K562 (cell line): ENCODE measurements at regions not wholly inside any gene's neighbourhood (a gene's known extent, or its start where the extent isn't known, plus 50 kb on each side); places are given as distances from the start of the nearest gene placed in this dataset.

Experiments used
- ATAC-seq: fragments of 200-7000 bp; cut with Tn5 transposase; 3 replicates; pipeline ENCODE4 v1.9.1; 2020; ENCODE audit warnings: moderate library complexity
- BruUV-seq: library from RNA; stranded (reverse); fragments of 400-500 nt; replicated peaks from 2 replicates; lab custom pipeline; 2021; lab: Mats Ljungman, UMichigan
- CTCF ChIA-PET: fragments of 300-600 bp; formaldehyde crosslinking; extraction: SDS; loops from one replicate; lab custom pipeline; 2021; ENCODE audit warnings: low intra/inter-chr PET ratio; lab: Yijun Ruan, JAX
- POLR2A ChIA-PET: fragments of 300-600, 350-650 bp; sonication (Branson Sonifier 250); formaldehyde crosslinking; extraction: SDS; loops from one replicate; lab custom pipeline; 2021; ENCODE audit warnings: antibody characterized with exemption, inconsistent platforms; lab: Yijun Ruan, JAX
- DNase-seq, 4 experiments: peaks; one replicate each; pipeline versions ENCODE4 v3.0.0 to v3.0.0-alpha.2; 2011 to 2018; ENCODE audit warnings: low spot score in 3 of 4, mixed read lengths in 3 of 4; ENCODE audit errors: extremely low read depth in 1 of 4
- FAIRE-seq: peaks from 2 replicates; lab custom pipeline; 2011; peaks lifted over from hg19 to GRCh38; lab: Jason Lieb, UNC
- H2AFZ ChIP-seq: 2 replicates; pipeline ENCODE4 v1.6.0; 2011; ENCODE audit warnings: low read depth, low read length, control low read depth, inconsistent platforms
- H3K27ac ChIP-seq: fragments of 200-600 bp; 3 replicates; pipeline ENCODE4 v1.8.0; 2011; ENCODE audit warnings: low read depth, mild to moderate bottlenecking, control low read depth, inconsistent platforms, low read length, moderate library complexity, mixed read lengths; ENCODE audit errors: extremely low read depth
- H3K27me3 ChIP-seq, 2 experiments: fragments of 300-600 bp in 1 of 2; 2 replicates in 1 of 2; 3 replicates in 1 of 2; pipeline versions ENCODE4 v1.6.0 to v1.8.0; 2011; ENCODE audit warnings: inconsistent platforms in 2 of 2, low read length in 2 of 2, mild to moderate bottlenecking in 1 of 2, mixed read lengths in 1 of 2, moderate library complexity in 1 of 2; ENCODE audit not compliant: control insufficient read depth in 2 of 2, insufficient read depth in 2 of 2
- H3K36me3 ChIP-seq: fragments of 300-600 bp; 3 replicates; pipeline ENCODE4 v1.8.0; 2011; ENCODE audit warnings: mild to moderate bottlenecking, low read length, inconsistent platforms; ENCODE audit not compliant: control insufficient read depth, insufficient read depth
- H3K4me1 ChIP-seq, 2 experiments: fragments of 200-600 bp in 1 of 2; replicated peaks in 1 of 2; 2 replicates in 1 of 2; 3 replicates in 1 of 2; pipeline versions ENCODE4 v1.5.1 to v1.8.0; 2011; ENCODE audit warnings: inconsistent platforms in 2 of 2, low read length in 2 of 2, mild to moderate bottlenecking in 1 of 2, mixed read lengths in 1 of 2, moderate library complexity in 1 of 2; ENCODE audit not compliant: control insufficient read depth in 2 of 2, insufficient read depth in 2 of 2
- H3K4me2 ChIP-seq: 2 replicates; pipeline ENCODE4 v1.6.1; 2011; ENCODE audit warnings: low read length, control low read depth, inconsistent platforms, mixed read lengths; ENCODE audit not compliant: insufficient read depth
- H3K4me3 ChIP-seq: fragments of 200-600 bp; sonication (generic), shearing (Covaris generic); 2 replicates; pipeline ENCODE4 v1.5.1; 2016; ENCODE audit warnings: control low read depth, inconsistent platforms
- H3K79me2 ChIP-seq: fragments of 200-600 bp; 3 replicates; pipeline ENCODE4 v1.8.0; 2011; ENCODE audit warnings: low read length, inconsistent platforms; ENCODE audit not compliant: control insufficient read depth, insufficient read depth
- H3K9ac ChIP-seq, 2 experiments: 2 replicates each; pipeline versions ENCODE4 v1.6.0 to v1.6.1; 2011; ENCODE audit warnings: low read depth in 2 of 2, low read length in 2 of 2, control low read depth in 1 of 2, inconsistent platforms in 1 of 2, mild to moderate bottlenecking in 1 of 2, mixed read lengths in 1 of 2; ENCODE audit not compliant: insufficient read depth in 1 of 2
- H3K9me1 ChIP-seq: one replicate; pipeline ENCODE4 v1.6.0; 2011; ENCODE audit warnings: inconsistent platforms, mild to moderate bottlenecking, low read length, moderate library complexity; ENCODE audit not compliant: control insufficient read depth, insufficient read depth
- H3K9me3 ChIP-seq: replicated peaks from 2 replicates; pipeline ENCODE4 v1.5.1; 2011; ENCODE audit warnings: low read depth, low read length, inconsistent platforms; ENCODE audit not compliant: control insufficient read depth, insufficient read depth
- H4K20me1 ChIP-seq: replicated peaks from 2 replicates; pipeline ENCODE4 v1.6.1; 2011; ENCODE audit warnings: low read length, inconsistent platforms, mixed read lengths; ENCODE audit not compliant: control insufficient read depth, insufficient read depth
- CCNT2 ChIP-seq: IDR thresholded peaks from 2 replicates; pipeline ENCODE4 v1.6.1; 2011; ENCODE audit warnings: borderline replicate concordance, low read depth, mild to moderate bottlenecking, moderate library complexity, mixed read lengths, low read length; ENCODE audit not compliant: insufficient read length; ENCODE audit errors: extremely low read depth
- CHD2 ChIP-seq: IDR thresholded peaks from 2 replicates; pipeline ENCODE4 v1.6.1; 2011; ENCODE audit warnings: low read depth, low read length
- CREBBP ChIP-seq: IDR thresholded peaks from one replicate; pipeline ENCODE4 v1.6.1; 2012; ENCODE audit warnings: low read depth, mild to moderate bottlenecking, control low read depth, inconsistent platforms, low read length
- CREM ChIP-seq: IDR thresholded peaks from 2 replicates; pipeline ENCODE4 v1.6.1; 2014; ENCODE audit warnings: antibody characterized with exemption, low read depth
- CTBP1 ChIP-seq: fragments of 450-650 bp; IDR thresholded peaks from 2 replicates; pipeline ENCODE4 v1.6.1; 2016; ENCODE audit warnings: borderline replicate concordance
- HDAC3 ChIP-seq: fragments of 450-650 bp; IDR thresholded peaks from 2 replicates; pipeline ENCODE4 v1.6.1; 2018; ENCODE audit warnings: borderline replicate concordance, mild to moderate bottlenecking, moderate library complexity; ENCODE audit not compliant: partially characterized antibody
- KLF16 ChIP-seq: IDR thresholded peaks from 2 replicates; pipeline ENCODE4 v1.6.1; 2016; ENCODE audit warnings: antibody characterized with exemption
- MAFK ChIP-seq: IDR thresholded peaks from 2 replicates; pipeline ENCODE4 v1.6.1; 2011; ENCODE audit warnings: low read length, improper control_type of control experiment
- MECOM ChIP-seq: fragments of 250-450 bp; sonication (Bioruptor Pico); IDR thresholded peaks from 2 replicates; pipeline ENCODE4 v1.8.0; 2022; ENCODE audit warnings: inconsistent platforms
- NR2C2 ChIP-seq, 2 experiments: fragments of 200-800 bp in 1 of 2; sonication (Bioruptor generic) in 1 of 2; sonication (generic) in 1 of 2; formaldehyde crosslinking in 1 of 2; IDR thresholded peaks; 2 replicates each; pipeline versions ENCODE4 v1.6.1 to v1.8.0; 2016 to 2022; ENCODE audit warnings: mild to moderate bottlenecking in 1 of 2, missing compliant biosample characterization in 1 of 2, missing genetic modification characterization in 1 of 2, missing genetic modification reagents in 1 of 2
- NR2F6 ChIP-seq: fragments of 450-650 bp; formaldehyde crosslinking; IDR thresholded peaks from 2 replicates; pipeline ENCODE4 v1.4.0; 2020; ENCODE audit warnings: mild to moderate bottlenecking
- RHOXF2B ChIP-seq: fragments of 250-450 bp; sonication (Bioruptor Pico); conservative IDR thresholded peaks from 2 replicates; pipeline ENCODE4 v1.5.1; 2021
- SIRT6 ChIP-seq: IDR thresholded peaks from one replicate; pipeline ENCODE4 v1.6.1; 2012; ENCODE audit warnings: low read depth, mild to moderate bottlenecking, control low read depth, inconsistent platforms, low read length, moderate library complexity
- SMC3 ChIP-seq: conservative IDR thresholded peaks from 2 replicates; pipeline ENCODE4 v1.6.1; 2011; ENCODE audit warnings: low read depth, low read length, improper control_type of control experiment; ENCODE audit not compliant: insufficient read depth
- ZNF253 ChIP-seq: fragments of 250-450 bp; sonication (Bioruptor Pico); conservative IDR thresholded peaks from 2 replicates; pipeline ENCODE4 v1.6.1; 2021; ENCODE audit warnings: mild to moderate bottlenecking
- ZNF644 ChIP-seq: fragments of 200-800 bp; sonication (Bioruptor generic); IDR thresholded peaks from 2 replicates; pipeline ENCODE4 v1.6.1; 2016; ENCODE audit warnings: low read depth, missing genetic modification characterization, missing compliant biosample characterization
- WGBS: fragments of 100-300 bp; shearing (Covaris generic); methylation state at CpG from one replicate; pipeline ENCODE4 v1.1.6; 2016; ENCODE audit warnings: low coverage, mixed read lengths; ENCODE audit not compliant: insufficient coverage; ENCODE audit errors: missing lambda C conversion rate; 5-methylcytosine and 5-hydroxymethylcytosine counted together
- in situ Hi-C: fragments of 300-500 bp; cut with MboI; formaldehyde crosslinking; loops from 4 replicates; pipeline ENCODE4 v1.15.0; 2018; ENCODE audit warnings: inconsistent platforms, mixed read lengths
- intact Hi-C: fragments of 100-400 bp; cut with micrococcal nuclease; formaldehyde crosslinking; loops from 2 replicates; pipeline ENCODE4 v1.14.2; 2022
- TF ChIP-seq, protein P1 (sequence below): sonication (generic); formaldehyde crosslinking; IDR thresholded peaks from 2 replicates; pipeline ENCODE4 v1.8.0; 2022; ENCODE audit warnings: missing genetic modification reagents, mild to moderate bottlenecking, moderate library complexity, borderline replicate concordance
- TF ChIP-seq, protein P2 (sequence below): fragments of 450-650 bp; IDR thresholded peaks from 2 replicates; pipeline ENCODE4 v1.6.1; 2016; ENCODE audit warnings: antibody characterized with exemption
- TF ChIP-seq, protein P3 (sequence below): sonication (generic); formaldehyde crosslinking; IDR thresholded peaks from 2 replicates; pipeline ENCODE4 v1.5.0; 2020; ENCODE audit warnings: missing genetic modification reagents

GRCh38 chr16:51685498-51685897 lies 534.4 kb upstream of the SALL1 start:
- intact Hi-C loops (no loop called here), in situ Hi-C loops (no loop called here)
- no peaks in the 10 kb centered on the region for H3K27me3 ChIP-seq
- no peaks in the 10 kb centered on the region for H4K20me1 ChIP-seq
- no peak for FAIRE-seq
- no TSS peak for BruUV-seq
- no peak overlapping the region for H3K27ac ChIP-seq
- no peak overlapping the region for H2AFZ ChIP-seq
- POLR2A ChIA-PET = no interaction called here
- H3K9me1 ChIP-seq = no peaks in the 10 kb centered on the region
- no peaks in the 10 kb centered on the region for H3K9me3 ChIP-seq
- no peak overlapping the region for H3K9ac ChIP-seq
- no peaks in the 10 kb centered on the region for H3K79me2 ChIP-seq
- no peak overlapping the region for H3K4me2 ChIP-seq
- 0% methylated on average over 2 of the region's 2 CpGs for WGBS
- ATAC-seq = no peak
- DNase-seq = no peak
- CTCF ChIA-PET = no interaction called here
- no peaks in the 10 kb centered on the region for H3K4me1 ChIP-seq
- no peak overlapping the region for H3K4me3 ChIP-seq
- H3K36me3 ChIP-seq = no peaks in the 10 kb centered on the region
- TF ChIP-seq CHD2 = no peak
- no peak for TF ChIP-seq ZNF253 (CRISPR knock-in tag)
- no peak for TF ChIP-seq CREM
- no peak for TF ChIP-seq MAFK
- TF ChIP-seq NR2C2 (CRISPR knock-in tag; IDR thresholded peaks at IDR 0.05) = no peak
- TF ChIP-seq NR2C2 (tag; IDR thresholded peaks at IDR 0.05) = no peak
- no peak for TF ChIP-seq MECOM (CRISPR knock-in tag)
- no peak for TF ChIP-seq SIRT6
- TF ChIP-seq NR2F6 (CRISPR knock-in tag) = no peak
- TF ChIP-seq RHOXF2B = no peak
- no peak for TF ChIP-seq CTBP1
- TF ChIP-seq ZNF644 = no peak
- TF ChIP-seq, protein P1, sequence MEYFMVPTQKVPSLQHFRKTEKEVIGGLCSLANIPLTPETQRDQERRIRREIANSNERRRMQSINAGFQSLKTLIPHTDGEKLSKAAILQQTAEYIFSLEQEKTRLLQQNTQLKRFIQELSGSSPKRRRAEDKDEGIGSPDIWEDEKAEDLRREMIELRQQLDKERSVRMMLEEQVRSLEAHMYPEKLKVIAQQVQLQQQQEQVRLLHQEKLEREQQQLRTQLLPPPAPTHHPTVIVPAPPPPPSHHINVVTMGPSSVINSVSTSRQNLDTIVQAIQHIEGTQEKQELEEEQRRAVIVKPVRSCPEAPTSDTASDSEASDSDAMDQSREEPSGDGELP = no peak
- no peak for TF ChIP-seq KLF16
- no peak for TF ChIP-seq CREBBP
- no peak for TF ChIP-seq CCNT2
- TF ChIP-seq HDAC3 = no peak
- TF ChIP-seq, protein P2, sequence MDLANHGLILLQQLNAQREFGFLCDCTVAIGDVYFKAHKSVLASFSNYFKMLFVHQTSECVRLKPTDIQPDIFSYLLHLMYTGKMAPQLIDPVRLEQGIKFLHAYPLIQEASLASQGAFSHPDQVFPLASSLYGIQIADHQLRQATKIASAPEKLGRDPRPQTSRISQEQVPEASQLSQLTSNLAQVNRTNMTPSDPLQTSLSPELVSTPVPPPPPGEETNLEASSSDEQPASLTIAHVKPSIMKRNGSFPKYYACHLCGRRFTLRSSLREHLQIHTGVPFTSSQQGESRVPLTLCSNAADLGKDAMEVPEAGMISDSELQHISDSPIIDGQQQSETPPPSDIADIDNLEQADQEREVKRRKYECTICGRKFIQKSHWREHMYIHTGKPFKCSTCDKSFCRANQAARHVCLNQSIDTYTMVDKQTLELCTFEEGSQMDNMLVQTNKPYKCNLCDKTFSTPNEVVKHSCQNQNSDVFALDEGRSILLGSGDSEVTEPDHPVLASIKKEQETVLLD = no peak
- TF ChIP-seq, protein P3, sequence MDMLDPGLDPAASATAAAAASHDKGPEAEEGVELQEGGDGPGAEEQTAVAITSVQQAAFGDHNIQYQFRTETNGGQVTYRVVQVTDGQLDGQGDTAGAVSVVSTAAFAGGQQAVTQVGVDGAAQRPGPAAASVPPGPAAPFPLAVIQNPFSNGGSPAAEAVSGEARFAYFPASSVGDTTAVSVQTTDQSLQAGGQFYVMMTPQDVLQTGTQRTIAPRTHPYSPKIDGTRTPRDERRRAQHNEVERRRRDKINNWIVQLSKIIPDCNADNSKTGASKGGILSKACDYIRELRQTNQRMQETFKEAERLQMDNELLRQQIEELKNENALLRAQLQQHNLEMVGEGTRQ = no peak
- TF ChIP-seq SMC3 = no peak
